Activated T-helper 9 cell treated with anti-CD3 and anti-CD28 coated beads, Interleukin-2, amount 50 U/mL, for 16 hours (primary cell): ENCODE measurements at regions not wholly inside any gene's neighbourhood (a gene's known extent, or its start where the extent isn't known, plus 50 kb on each side); places are given as distances from the start of the nearest gene placed in this dataset.
"Not testable (repeated sequence)": the region's sequence is repeated elsewhere in the genome, so short reads cannot be mapped to it uniquely, and the experiment has no call there.

Source experiments
- DNase-seq: peaks from one replicate; pipeline ENCODE4 v3.0.0-alpha.2; 2020; ENCODE audit warnings: low read depth

DNA sequence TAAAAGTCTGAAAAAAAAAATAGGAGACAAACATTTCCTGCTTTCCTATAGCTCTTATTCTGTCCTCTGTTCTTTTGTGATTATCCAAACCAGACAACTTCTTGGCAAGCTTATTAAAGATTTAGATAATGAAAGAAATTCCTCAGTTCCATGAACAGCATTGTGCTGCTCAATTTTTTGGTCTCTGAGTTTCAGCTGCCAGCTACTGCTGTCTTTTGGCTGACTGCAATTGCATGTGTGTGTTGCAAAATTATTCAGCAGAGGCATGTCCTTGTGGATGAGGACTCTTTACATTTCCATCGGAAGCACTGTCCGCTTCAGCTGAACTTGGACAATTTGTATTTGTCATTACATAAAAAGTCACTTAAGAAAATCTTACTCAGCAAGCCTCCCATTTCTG lies 397.3 kb upstream of the RASGRP1 start:
- DNase-seq = no peak

- no peak for DNase-seq
These were observed 408.2 kb upstream of the RASGRP1 start for GRCh38 chr15:38972831-38973230.

- no peak for DNase-seq
These were observed 410.8 kb upstream of the RASGRP1 start for GRCh38 chr15:38975282-38975990.

GRCh38 chr15:38991126-38991525 lies 426.5 kb upstream of the RASGRP1 start:
- no peak for DNase-seq

- DNase-seq = no peak
These were observed 427.1 kb upstream of the RASGRP1 start for GRCh38 chr15:38991701-38992100.

DNA sequence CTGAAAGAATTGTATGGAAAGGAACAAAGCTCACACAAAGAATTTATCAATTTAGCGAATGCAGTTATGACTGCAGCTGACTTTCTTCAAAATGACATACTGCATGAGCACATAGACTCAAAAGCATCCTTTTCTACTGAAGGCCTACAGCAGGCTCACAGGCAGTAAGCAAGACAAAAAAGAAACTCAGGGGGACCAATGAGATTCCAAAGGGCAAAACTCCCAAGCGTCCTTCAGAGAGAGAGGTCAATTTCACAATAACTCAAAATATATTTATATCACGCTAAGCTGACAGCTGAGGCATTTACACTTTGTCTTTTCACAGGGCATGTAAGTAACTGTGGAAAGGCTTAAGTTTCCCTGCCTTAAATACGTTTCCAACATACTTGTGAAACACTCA lies 427.9 kb upstream of the RASGRP1 start:
- DNase-seq = no peak

DNA sequence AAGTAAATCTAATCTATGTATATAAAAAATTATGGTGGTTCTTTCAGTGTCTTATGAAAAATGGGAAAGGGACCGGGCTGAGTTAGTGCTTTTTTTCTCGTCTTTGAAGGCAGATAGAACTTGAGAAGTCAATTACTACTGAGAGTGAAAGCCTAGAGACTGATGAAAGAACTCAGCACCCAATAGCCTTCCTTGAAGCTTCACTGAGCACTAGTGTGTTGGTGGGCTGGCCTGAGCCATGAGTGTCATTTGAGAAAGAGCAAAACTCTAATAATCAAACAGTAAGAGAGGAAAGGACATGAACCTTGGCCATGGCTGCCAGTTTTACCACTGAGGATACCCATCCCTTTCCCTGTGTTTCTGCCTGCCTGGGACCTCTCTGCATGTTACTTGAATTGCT lies 428.3 kb upstream of the RASGRP1 start:
- no peak for DNase-seq

GRCh38 chr15:38994310-38994709 lies 429.7 kb upstream of the RASGRP1 start:
- DNase-seq = no peak

DNA sequence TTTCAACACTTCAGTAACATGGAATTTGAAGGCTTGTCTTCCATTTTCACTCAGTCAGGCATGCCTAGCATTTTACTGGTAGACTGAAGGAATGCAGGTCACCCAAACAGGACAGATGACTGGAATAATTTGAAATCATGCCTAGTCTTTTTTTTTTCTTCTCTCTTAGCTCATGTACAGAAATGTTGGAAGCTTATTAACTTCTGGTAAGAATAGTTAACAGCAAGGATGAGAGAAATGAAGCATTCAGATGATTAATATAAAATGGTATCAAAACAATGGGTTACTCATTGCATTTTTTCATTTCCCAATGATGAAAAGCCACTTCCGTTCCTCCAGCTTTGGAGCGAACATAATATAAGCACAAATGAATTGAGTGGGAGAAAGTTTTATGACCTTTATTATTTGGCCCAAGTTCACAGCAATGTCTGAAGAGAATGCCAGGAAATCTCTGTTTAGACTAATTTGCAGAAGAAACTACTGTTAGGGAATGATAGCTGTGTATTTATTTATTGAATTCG lies 431.6 kb upstream of the RASGRP1 start:
- no peak for DNase-seq

DNA sequence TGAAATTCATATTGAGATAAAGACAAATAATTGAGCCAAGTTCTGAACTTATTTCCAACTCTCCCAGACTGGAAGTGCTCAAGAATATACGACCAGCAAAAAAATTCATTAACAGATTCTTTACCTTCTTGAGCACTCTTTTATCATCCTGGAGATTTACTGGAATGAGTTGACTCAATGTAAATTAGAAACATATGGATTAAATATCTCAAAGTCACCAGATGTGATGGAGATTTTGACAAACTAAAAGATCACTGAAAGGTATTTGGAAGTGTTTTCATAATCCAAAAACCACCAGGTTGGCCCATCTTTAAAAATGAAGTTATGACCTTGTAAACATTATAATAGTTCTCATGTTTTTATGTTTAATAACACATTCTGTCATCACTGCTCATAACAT lies 433.2 kb upstream of the RASGRP1 start:
- DNase-seq = no peak

DNA sequence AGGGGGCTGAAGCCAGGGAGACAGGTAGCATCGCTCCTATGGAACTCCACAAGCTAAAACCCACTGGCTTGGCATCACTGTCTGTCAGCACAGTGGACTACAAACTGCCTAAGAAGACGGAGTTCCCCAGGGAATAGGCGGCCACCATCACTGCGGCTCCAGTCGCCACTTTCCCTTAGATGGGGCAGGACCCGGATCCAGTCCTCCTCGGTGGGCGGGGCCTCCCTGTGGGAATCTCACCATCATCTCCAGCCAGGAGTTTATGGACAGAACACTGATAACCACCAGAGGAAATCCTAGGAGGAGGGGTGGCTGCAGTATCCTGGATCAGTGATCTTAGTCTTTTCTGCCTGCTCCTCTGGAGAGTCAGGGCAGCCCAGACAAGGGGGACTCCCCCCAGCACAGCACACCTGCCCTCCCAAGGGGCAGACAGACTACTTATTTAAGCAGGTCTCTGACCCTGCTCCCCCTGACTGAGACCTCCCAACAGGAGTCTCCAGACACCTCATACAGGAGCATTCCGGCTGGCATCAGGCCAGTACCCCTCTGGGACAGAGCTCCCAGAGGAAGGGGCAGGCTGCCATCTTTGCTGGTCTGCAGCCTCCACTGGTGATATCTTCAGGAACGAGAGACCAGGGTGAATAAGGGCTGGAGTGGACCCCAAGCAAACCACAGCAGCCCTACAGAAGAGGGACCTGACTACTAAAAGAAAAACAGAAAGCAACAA lies 435.6 kb upstream of the RASGRP1 start:
- DNase-seq = no peak

GRCh38 chr15:39009740-39010139 lies 445.1 kb upstream of the RASGRP1 start:
- DNase-seq = no peak

DNA sequence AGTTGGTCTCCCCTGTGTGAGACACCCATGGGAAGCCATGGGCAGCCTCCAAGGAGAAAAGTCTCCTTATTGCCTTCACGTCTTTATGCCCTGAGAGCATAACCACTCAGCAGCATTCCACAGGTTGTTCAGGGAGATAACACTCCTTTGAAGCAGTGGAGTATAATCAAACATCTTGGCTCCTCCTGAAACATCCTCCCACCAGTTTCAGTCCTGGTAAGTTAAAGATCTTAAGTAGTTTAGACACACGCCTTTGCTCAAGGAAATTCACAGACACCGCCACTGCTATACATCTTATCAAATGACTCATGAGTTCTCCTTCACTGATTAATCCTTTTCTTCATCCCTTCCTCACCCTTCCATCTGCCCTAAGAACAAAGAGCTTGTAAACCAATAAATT lies 446.5 kb upstream of the RASGRP1 start:
- DNase-seq = not testable (repeated sequence)

- DNase-seq = no peak
These were observed 448.6 kb upstream of the RASGRP1 start for GRCh38 chr15:39013262-39013661.

- no peak for DNase-seq
These were observed 450.1 kb upstream of the RASGRP1 start for GRCh38 chr15:39014682-39015081.

- no peak for DNase-seq
These were observed 452.1 kb upstream of the RASGRP1 start for GRCh38 chr15:39016706-39017105.

GRCh38 chr15:39018966-39019365 lies 454.4 kb upstream of the RASGRP1 start:
- no peak for DNase-seq

DNA sequence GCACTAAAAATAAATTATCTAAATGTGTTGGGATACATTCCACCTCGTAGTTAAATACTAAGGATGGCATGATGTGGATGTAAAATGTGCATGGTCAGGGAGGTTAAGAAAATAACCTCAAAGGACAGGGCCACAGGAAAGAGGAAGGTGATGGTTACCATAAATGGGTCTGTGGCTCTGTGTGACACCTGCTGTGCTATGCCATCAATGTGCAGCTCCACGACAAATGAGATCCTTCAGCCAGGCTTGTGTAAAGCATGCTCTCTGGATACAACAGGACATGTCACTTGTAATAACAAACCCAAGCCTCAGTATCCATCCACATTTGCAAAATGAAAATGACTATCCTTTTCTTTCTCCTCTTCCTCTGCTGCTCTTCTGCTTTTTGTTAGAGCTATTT lies 456.7 kb upstream of the RASGRP1 start:
- no peak for DNase-seq

GRCh38 chr15:39022532-39023305 lies 458.1 kb upstream of the RASGRP1 start:
- no peak for DNase-seq

DNA sequence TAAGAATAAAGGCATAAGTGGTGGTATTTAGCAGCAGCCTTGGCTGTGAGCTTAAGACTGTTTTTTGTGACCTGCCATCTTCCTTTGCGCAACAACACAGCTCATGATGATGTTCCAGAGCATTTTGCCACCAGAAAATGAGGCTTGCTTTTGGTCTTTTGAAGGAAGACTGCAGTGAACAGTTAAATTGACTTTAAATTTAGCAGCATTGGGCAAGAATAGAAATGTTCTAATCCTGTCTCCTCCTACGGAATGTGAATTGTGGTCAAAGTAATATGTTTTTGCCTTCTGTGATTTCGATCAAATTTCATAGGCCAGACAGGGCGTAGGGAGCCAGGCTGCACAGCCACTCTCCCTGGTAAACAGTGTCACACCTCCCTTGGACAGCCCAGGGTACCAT lies 460.7 kb upstream of the RASGRP1 start:
- DNase-seq = no peak

DNA sequence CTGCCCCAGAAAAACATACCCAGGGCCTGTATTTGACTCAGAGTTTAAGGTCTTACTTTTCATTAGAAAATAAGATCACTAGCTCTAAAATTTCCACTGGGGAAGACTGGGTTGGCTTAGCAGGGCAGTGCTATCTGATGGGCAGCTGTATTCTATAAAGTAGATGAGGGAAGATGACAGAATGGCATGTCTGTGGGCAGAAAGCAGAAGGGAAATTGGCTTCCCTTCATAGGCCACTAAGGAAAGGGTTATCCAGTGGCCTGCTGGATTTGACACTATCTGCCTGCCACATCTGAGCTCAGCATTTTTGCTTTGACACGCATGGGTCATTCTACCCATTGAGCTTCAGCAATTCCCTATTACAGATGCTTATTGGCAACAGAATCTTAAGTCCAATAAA lies 461.3 kb upstream of the RASGRP1 start:
- DNase-seq = no peak

DNA sequence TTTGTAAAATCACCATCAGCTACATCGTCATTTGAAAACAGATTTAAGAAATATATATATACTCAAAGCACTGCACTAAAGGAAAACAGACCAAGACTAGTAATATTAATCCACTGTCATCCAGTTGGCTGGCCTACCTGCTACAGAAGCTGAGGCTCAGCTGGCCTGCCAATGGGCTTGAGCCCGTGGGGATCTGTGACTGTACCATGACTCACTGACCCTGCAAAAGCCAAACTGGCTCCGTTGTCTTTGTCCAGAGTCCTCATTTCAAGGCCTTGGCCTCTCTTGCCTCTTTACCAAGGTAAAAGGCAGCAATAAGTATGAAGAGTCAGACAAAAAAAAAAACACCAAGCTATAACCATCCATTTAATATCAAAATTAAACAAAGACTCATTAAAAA lies 463.5 kb upstream of the RASGRP1 start:
- DNase-seq = no peak

DNA sequence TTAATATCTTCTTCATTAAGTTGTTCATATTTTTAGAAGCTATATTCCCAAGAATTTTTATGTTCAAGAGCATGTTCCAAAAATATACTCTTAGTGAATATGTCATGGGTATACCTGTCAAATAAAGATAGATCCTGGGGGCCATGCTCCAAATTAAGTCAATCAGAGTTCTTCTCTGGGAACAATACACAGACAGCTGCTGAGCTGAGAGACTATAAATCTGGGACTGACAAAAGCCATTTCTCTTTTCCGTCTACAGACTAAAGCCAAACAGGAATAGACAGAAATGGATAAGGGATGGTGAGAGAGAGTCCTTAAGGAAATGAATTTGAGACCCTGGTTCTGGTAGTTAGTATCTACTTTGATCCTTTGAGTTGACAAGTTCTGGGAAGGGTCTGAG lies 465.1 kb upstream of the RASGRP1 start:
- no peak for DNase-seq
